ENCODE measurements at regions not wholly inside any gene's neighbourhood (a gene's known extent, or its start where the extent isn't known, plus 50 kb on each side); places are given as distances from the start of the nearest gene placed in this dataset.

- TF ChIP-seq POLR2A (IDR thresholded peaks at IDR 0.05): no peak
- TF ChIP-seq CTCF (IDR thresholded peaks at IDR 0.05): no peak
Observed at GRCh38 chrX:73943693-73944562, 91.4 kb upstream of the XIST start.
